Sigmoid colon (tissue), 6 donors: ENCODE measurements at regions not wholly inside any gene's neighbourhood (a gene's known extent, or its start where the extent isn't known, plus 50 kb on each side); places are given as distances from the start of the nearest gene placed in this dataset.

ENCODE experiments used
- DNase-seq: peaks from one replicate; pipeline ENCODE4 v3.0.0-alpha.2; 2019
- H3K27ac ChIP-seq, 4 donors: fragments of 200-600 bp; sonication (generic); one replicate each; pipeline ENCODE4 v1.5.1; 2016 to 2019; ENCODE audit warnings: mild to moderate bottlenecking in 1 of 4
- H3K27me3 ChIP-seq, 3 donors: fragments of 200-600 bp; sonication (generic); one replicate each; pipeline ENCODE4 v1.5.1; 2019; ENCODE audit warnings: mild to moderate bottlenecking in 1 of 3
- H3K36me3 ChIP-seq, 4 donors: fragments of 200-600 bp; sonication (generic); one replicate each; pipeline ENCODE4 v1.5.1; 2016 to 2019
- H3K4me1 ChIP-seq, 4 donors: fragments of 200-600 bp; sonication (generic); one replicate each; pipeline ENCODE4 v1.5.1; 2017 to 2019
- H3K4me3 ChIP-seq, 4 donors: fragments of 200-600 bp; sonication (generic); one replicate each; pipeline ENCODE4 v1.5.1; 2017 to 2019; ENCODE audit warnings: mild to moderate bottlenecking in 2 of 4, moderate library complexity in 1 of 4
- H3K9me3 ChIP-seq, 4 donors: fragments of 200-600 bp in 3 of 4; sonication (generic) in 3 of 4; one replicate each; pipeline versions ENCODE4 v1.5.1 to v1.6.1; 2013 to 2019
- EP300 ChIP-seq, 4 donors: sonication (generic); formaldehyde crosslinking; IDR thresholded peaks; one replicate each; pipeline ENCODE4 v1.6.1; 2017; ENCODE audit warnings: antibody characterized with exemption in 4 of 4
- POLR2A ChIP-seq, 2 donors: fragments of 450-650 bp; IDR thresholded peaks; one replicate each; pipeline ENCODE4 v1.6.1; 2016; ENCODE audit warnings: antibody characterized with exemption in 2 of 2, mild to moderate bottlenecking in 2 of 2, moderate library complexity in 2 of 2
- POLR2AphosphoS5 ChIP-seq, 4 donors: sonication (generic); formaldehyde crosslinking; IDR thresholded peaks; one replicate each; pipeline ENCODE4 v1.6.1; 2017; ENCODE audit warnings: antibody characterized with exemption in 4 of 4
- WGBS, 2 donors: extraction: QIAGEN DNeasy Blood & Tissue Kit; methylation state at CpG; one replicate each; pipeline ENCODE4 v1.1.7; 2013; 5-methylcytosine and 5-hydroxymethylcytosine counted together
- intact Hi-C: fragments of 100-400 bp; cut with DNase I; formaldehyde crosslinking; loops from one replicate; pipeline ENCODE4 v1.15.1; 2023
- TF ChIP-seq, protein P1 (sequence below), 4 experiments: fragments of 450-650 bp in 3 of 4; fragments of 200-600 bp in 1 of 4; IDR thresholded peaks; one replicate each; pipeline ENCODE4 v1.5.1; 2016 to 2019; ENCODE audit warnings: antibody characterized with exemption in 4 of 4, mild to moderate bottlenecking in 3 of 4, moderate library complexity in 2 of 4
- donor health status: healthy with polysubstance abuse.
- donor health status: healthy.

DNA sequence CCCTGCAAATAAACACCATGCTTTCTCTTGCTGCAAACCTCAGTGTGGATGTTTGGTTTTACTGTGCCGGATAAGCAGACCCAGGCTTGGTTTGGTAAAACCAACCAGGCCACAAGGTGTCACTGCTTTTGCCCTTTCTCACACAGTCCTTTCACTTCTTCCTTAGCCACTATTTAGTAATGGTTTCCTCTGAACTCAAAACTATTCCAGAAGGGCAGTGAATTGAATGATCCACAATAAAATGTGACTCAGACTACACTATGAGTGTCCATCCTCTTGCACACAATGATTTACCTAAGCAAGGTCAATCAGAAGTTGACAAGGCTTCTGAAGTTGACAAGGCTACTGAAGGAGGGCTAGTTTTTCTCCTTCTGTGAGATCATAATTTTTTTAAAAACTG lies 552.4 kb upstream of the CCDC54 start:
- no peak for TF ChIP-seq EP300 (IDR thresholded peaks at IDR 0.05)
- TF ChIP-seq, protein P1, sequence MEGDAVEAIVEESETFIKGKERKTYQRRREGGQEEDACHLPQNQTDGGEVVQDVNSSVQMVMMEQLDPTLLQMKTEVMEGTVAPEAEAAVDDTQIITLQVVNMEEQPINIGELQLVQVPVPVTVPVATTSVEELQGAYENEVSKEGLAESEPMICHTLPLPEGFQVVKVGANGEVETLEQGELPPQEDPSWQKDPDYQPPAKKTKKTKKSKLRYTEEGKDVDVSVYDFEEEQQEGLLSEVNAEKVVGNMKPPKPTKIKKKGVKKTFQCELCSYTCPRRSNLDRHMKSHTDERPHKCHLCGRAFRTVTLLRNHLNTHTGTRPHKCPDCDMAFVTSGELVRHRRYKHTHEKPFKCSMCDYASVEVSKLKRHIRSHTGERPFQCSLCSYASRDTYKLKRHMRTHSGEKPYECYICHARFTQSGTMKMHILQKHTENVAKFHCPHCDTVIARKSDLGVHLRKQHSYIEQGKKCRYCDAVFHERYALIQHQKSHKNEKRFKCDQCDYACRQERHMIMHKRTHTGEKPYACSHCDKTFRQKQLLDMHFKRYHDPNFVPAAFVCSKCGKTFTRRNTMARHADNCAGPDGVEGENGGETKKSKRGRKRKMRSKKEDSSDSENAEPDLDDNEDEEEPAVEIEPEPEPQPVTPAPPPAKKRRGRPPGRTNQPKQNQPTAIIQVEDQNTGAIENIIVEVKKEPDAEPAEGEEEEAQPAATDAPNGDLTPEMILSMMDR (IDR thresholded peaks at IDR 0.05), result peak in 1 of 4 experiments; percentile 11
- H3K27ac ChIP-seq, result no peak overlapping the region
- no peaks in the 10 kb centered on the region for H3K9me3 ChIP-seq
- 64 to 66% methylated on average over 1 of the region's 1 CpG for WGBS, 2 donors
- H3K4me1 ChIP-seq, result peaks cover 0 to 21% (median 18%) of the 10 kb centered on the region in 4 donors
- no peak for DNase-seq
- no peaks in the 10 kb centered on the region for H3K27me3 ChIP-seq
- intact Hi-C loops, result loop anchor here (10.0 kb wide), 1 partner anchor 240 kb away; no protein-coding TSS in a partner anchor
- H3K36me3 ChIP-seq, result no peaks in the 10 kb centered on the region
- H3K4me3 ChIP-seq, result no peak overlapping the region

DNA sequence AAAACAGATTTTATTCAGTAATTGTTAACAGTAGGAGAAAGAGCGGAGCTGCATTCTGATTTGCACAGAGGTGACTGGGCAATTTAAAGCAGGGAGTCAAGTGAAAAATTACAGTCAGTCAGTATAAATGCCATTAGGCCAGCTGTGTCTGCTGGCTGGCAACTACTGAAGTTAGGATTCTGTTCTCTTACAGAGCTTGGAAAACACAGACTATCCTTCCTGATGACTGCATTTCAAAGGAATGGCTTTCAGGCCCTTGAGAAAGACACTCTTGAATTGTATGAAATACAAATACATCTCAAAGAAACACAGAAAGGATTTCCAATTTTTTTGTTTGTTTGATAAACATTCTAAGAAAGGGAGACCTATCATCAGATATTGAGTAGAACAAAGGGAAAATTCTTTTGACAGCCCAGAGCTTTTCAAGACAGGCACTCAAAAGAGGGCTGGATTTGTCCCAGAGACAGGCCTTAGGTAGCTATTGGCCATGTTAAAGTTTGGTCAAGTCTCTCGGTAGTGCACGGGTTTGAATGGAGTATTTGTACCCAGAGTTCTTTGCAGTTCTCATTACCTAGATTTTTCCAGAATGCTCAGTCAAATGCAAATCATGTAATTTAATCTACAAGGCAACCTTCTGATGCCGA lies 551.2 kb upstream of the CCDC54 start:
- intact Hi-C loops, result loop anchor here (10.0 kb wide), 1 partner anchor 239 kb away; no protein-coding TSS in a partner anchor
- no peaks in the 10 kb centered on the region for H3K9me3 ChIP-seq
- peak overlapping the region in 3 of 4 donors; percentile 5 to 44 (median 10) for H3K27ac ChIP-seq
- no peak overlapping the region for H3K4me3 ChIP-seq
- H3K36me3 ChIP-seq, result no peaks in the 10 kb centered on the region
- 83 to 84% methylated on average over 4 of the region's 4 CpGs for WGBS, 2 donors
- TF ChIP-seq POLR2AphosphoS5 (IDR thresholded peaks at IDR 0.05) (no peak), POLR2A (IDR thresholded peaks at IDR 0.05) (no peak), EP300 (IDR thresholded peaks at IDR 0.05) (no peak)
- TF ChIP-seq, protein P1 (IDR thresholded peaks at IDR 0.05), result no peak
- no peak for DNase-seq
- no peaks in the 10 kb centered on the region for H3K27me3 ChIP-seq
- H3K4me1 ChIP-seq, result peaks cover 0 to 21% (median 18%) of the 10 kb centered on the region in 4 donors

DNA sequence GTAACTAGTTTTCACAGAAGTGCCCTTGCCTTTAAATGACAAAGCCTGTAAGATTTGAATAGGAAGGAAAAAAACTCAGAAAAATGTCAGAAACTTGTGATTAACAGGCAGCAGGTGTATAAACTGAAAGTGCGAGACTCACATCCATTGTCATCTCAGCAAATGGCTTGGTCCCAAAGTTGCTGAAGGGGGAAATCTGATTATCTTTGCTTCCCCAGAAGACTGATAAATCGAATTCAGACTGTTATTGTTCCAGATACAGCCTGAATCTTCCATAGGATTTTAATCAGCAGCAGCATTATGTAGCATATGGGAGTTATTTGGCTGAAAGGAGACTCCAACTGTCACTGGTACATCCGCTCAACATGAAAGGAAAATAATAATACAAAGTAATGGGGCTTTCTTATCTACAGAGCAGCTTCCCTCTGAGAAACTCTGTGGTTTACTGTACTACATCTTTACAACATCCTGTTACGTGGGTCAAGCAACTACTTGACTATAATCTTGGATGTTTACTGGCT lies 550.4 kb upstream of the CCDC54 start:
- DNase-seq, result no peak
- WGBS, 2 donors, result 45 to 49% methylated on average over 4 of the region's 4 CpGs
- no peak for TF ChIP-seq POLR2AphosphoS5 (IDR thresholded peaks at IDR 0.05)
- no peak for TF ChIP-seq POLR2A (IDR thresholded peaks at IDR 0.05)
- TF ChIP-seq EP300 (IDR thresholded peaks at IDR 0.05), result no peak
- TF ChIP-seq, protein P1 (IDR thresholded peaks at IDR 0.05), result no peak
- Histone ChIP-seq H3K9me3 (no peaks in the 10 kb centered on the region), H3K27me3 (no peaks in the 10 kb centered on the region), H3K4me1 (peaks cover 0 to 21% (median 18%) of the 10 kb centered on the region in 4 donors), H3K4me3 (no peak overlapping the region), H3K27ac (peak overlapping the region in 1 of 4 donors; percentile 44), H3K36me3 (no peaks in the 10 kb centered on the region)
- intact Hi-C loops, result loop anchor here (10.0 kb wide), 1 partner anchor 238 kb away; no protein-coding TSS in a partner anchor

DNA sequence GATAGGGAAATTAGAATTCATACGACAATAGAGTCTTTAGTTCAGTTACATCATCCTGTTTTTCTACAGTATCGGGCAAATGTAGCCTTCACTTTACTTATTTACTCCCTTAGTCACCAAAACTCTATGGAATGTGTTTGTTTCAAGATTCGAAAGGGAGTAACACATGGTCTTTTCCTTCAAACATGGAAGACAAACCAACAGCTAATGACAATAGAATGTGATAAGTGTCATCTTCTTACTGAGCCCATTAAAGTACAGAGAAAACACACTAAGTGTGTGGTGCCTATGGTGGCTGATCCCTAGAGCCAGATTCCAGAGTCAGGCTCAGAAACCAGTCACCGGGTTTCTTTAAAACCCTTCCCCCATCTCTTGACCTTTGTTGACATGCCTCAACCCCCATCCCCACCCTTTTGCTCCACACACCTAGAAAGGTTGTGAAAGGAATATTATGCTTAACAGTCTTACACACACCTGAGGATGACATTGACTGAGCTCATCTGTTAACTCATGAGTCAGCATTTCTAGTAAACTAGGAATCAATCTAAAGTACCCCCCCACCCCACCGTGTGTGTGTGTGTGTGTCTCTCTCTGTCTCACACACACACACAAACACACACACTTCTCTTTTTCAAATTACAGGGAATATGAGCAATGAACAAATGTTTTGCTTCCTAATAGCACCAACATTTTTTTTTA lies 549.6 kb upstream of the CCDC54 start:
- Histone ChIP-seq H3K36me3 (no peaks in the 10 kb centered on the region), H3K27ac (no peak overlapping the region), H3K9me3 (peaks cover 0 to 1% (median 0%) of the 10 kb centered on the region in 4 donors), H3K4me1 (peaks cover 0 to 21% (median 18%) of the 10 kb centered on the region in 4 donors), H3K27me3 (no peaks in the 10 kb centered on the region), H3K4me3 (no peak overlapping the region)
- 64 to 79% methylated on average over 5 of the region's 5 CpGs for WGBS, 2 donors
- DNase-seq, result no peak
- intact Hi-C loops, result loop anchor here (10.0 kb wide), 1 partner anchor 237 kb away; no protein-coding TSS in a partner anchor
- TF ChIP-seq, protein P1 (IDR thresholded peaks at IDR 0.05), result no peak
- TF ChIP-seq EP300 (IDR thresholded peaks at IDR 0.05) (no peak), POLR2AphosphoS5 (IDR thresholded peaks at IDR 0.05) (no peak), POLR2A (IDR thresholded peaks at IDR 0.05) (no peak)
